HG03045 (cell line): ENCODE measurements at regions not wholly inside any gene's neighbourhood (a gene's known extent, or its start where the extent isn't known, plus 50 kb on each side); places are given as distances from the start of the nearest gene placed in this dataset.

Experiments used
- ATAC-seq: cut with Tn5 transposase; IDR thresholded peaks from one replicate; pipeline ENCODE4 v1.9.1; 2021; ENCODE audit warnings: mild to moderate bottlenecking, moderate library complexity; ENCODE audit not compliant: unreplicated experiment

DNA sequence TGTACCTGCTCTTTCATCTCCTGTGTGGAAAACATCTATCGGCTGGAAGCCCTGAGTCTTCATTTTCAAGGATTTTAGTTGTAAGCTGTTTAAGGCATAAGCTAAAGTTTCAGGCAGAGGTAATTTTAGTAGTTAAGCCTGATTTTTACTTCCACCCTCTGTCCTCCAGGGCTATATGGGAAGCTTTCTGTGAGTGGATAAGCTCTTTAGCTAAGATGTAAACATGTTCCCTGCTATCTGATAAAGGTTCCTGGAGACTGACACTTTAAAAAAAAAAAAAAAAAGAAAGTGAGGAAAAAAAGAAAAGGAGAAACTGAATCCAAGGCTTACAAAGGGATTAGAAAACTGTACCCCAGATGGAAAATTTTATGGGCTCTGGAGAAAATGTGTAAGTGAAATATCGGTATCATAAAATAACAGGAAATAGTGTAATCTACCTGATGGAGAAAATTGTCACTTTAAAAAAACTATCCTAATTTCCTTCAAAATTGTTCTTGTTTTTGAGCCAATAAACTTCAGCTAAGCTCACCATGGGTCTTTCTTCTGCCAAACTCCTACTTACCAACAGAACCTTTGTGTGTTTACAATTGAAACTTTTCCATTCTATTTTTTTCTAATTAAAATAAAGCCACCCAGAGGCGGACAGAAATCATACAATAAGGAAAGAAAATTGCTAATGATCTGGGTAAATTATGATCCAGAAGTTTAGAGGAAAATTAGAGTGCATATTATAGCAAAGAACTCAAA is 180.5 kb downstream of the TGFB2 start:
- ATAC-seq = no peak

DNA sequence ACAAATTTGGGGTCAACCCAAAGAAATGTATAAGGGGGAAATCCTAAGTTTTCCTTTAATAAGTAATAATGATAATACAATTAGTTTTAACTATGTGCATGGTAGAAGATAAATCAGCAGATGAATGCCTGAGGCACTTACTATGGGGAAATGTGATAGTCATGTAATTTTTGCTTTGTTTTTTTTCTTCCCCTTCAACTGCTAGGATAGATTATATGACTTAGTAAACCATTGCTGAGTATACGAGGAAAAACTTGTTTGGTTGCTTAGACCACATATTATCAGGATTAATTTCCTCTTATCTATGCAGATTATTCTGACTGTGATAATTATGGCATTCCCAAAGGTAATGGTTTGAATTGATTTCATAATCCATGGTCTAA is 181.1 kb downstream of the TGFB2 start:
- no peak for ATAC-seq

DNA sequence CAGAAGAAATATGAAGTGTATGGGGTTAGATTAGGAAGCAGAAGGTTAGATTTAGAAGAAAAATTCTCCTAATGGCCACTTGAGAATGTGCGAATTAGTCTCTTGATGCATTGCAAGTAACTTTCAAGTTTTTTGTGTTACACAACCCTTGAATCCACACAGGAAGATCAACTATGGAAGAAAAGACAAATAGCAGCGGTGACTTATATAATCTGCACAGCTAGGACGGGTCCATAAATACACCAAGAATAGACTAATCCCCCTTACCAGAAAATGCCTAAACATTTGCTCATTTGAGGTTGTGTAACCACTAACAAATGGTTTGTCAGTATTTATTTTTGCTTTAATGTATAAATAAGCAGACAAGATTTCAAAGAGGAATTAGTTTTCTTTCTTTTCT is 182.6 kb downstream of the TGFB2 start:
- ATAC-seq = no peak

DNA sequence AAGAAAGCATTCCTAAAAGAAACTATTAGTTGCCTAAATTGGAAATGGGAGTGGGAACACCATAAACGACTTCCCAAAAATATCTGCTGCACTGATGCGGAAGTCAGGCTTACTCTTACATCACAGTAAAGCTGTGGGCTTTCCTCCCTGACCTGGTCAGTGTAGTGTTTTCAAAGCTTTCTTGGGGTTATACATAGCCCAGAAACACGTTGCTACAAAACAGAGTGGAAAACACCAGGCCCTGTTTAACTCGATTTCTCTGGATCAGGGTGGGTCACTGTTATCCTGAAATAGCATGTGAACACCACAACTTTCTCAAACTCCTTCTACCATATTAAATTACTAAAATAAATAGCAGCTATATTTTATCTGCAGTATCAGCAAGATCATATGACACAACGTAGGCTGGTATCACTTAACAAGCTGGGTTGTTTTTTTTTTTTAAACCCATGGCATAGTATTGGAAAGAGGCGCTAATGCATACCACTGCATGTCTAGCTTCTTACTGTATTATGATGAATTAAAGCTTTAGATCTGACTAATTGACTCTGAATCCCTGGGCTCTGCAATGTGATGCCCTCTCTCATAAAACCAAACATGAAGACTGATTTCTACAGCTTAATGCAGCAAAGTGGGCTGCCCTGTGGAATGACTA is 184.6 kb downstream of the TGFB2 start:
- no peak for ATAC-seq

DNA sequence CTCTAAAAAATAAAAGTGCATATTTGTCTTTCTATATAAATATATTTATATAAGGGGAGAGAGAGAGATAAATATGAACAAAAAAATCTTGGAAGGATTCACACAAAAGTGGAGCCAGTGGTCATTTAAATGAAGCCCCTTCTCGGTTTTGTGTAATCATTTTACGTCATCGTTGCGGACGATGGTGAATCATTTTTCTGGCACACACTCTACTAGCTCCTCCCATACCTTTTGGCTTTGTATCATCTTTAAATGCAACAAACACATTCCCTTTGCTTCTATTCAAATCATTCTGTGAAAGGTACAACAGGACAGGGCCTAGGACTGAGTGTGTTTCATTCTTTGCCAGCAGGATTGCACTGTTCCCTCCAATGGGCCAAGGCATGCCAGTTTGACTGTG is 186.8 kb downstream of the TGFB2 start:
- no peak for ATAC-seq

DNA sequence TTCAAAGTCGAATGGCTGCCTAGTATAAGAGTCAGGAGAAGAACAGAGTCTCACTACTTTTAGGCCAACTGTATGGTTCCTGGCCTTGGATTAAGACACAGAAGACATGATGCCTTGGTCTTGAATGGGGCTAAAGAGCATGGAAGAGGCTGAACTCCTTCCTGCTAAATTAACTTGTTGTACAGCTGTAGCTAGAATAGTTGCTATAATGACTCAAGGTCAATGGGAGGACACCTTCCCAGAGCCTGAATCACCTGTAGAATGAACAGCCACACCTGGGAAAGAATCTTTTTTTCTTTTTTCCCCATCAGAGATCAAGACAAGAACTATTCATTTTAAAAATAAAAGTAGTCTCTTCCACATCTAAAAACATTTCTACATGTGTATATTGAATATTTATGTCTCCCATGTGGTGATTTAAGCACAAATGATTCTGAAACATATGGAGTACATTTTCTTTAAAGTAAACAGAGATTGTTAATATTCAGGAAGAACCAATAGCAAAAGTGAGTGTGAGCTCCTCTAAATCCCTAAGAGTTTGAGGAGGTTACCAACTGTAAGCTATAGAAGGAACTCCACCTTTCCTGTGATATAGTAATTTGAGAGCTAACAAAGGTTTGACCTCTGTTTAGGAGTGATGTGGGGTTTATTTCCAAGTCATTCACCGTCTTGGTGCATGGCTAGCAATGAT is 191.3 kb downstream of the TGFB2 start:
- no peak for ATAC-seq

DNA sequence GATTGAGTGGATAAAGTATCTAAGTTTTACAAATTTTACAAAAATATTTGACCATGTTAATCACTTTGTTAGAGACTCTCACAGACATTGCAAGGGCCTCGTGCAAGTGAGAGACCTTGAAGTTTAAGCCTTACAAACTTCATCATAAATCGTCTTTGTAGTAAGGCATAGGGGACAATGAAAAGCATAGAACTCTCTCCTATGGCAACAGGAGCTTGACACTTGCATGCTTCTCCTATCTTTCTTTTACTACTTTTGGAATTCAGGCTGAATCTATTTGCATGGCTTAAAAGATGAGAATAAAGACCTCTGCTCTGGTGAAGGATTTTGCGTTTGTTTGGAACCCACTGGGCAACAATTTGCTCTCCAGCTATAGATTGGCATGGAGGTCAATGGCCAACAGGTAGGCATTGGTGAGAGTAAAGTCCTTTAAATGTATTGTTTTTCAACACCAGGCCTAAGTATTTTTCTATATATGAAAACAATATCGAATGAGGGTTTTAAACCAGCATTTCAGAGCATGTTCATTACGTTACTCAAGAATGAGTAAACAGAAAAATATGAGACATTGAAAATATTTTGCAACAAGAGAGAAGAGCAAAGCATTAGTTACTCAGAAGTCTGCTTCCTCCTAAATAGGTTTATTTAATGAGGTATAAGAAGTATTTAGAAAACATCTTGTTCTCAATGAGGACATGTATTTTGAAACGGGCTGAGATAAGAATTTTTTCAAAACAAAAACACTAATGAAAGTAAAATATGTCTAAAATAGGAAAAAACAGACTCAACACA is 192.2 kb downstream of the TGFB2 start:
- ATAC-seq = no peak

DNA sequence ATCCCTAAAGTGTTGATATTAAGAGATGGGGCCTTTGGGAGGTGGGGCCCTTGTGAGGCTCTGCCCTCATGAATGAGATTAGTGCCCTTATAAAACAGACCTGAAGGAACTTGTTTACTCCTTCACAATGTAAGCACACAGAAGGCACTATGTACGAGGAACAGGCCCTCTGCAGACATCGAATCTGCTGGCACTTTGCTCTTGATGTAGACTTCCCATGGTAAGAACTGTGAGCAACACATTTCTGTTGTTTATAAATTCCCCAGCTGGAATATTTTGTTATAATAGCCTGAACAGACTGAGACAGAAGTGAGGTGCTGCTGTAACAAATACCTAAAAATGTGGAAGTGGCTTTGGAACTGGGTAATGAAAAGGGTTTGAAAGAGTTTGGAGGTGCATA is 193.2 kb downstream of the TGFB2 start:
- ATAC-seq = no peak

DNA sequence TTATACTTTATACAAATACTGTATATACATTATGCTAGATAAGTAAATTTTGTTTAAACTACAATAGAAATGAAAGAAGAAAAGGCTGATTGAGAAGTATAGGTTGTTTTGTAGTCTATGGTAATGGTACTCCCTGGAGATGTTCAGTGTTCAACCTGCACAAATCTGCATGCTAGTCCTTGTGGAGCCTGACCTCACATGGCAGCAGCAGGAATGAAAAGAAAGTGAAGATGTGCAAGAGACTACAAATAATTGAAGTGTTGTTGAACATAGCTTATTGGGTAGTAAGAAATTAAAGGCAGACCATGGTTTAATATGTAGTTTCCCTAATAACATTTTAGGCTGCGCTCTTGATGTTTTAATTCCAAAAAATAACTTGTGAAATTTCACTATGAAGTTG is 201.2 kb downstream of the TGFB2 start:
- ATAC-seq = no peak

DNA sequence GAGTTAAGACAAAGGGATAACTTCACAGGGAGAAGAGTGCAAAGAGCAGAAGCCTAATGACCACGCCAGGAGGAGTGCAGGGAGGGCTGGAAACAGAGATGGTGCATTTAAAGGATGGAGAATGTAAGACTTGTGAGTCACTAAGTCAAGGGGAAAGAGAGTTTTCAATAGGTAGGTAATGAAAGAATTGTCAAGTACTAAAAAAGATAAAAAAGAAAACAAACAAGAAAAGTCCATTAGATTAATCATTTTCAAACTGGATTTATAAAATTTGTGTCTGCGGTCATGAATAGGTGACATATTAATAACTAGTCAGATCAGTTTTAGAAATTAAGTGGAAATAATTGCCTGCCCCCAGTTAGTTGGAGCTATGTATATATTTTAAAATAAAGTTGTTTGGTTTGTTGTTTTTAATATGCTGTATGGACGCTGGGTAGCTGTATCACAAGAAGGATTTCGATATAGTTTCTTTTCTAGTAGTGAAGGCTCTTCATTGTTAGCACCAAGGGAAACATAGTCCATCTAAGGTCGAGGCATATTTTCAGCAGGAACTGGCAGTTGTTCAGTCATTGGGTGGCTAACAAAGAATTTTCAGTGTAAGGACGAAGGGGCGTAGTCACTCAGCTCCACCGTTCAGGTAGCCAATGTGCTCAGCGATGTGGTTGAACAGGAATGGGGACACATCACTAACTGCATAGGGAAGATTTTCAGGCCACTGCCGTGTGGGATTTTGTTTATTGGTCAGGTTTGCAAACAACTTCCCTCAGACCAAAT is 203.0 kb downstream of the TGFB2 start:
- ATAC-seq = no peak

DNA sequence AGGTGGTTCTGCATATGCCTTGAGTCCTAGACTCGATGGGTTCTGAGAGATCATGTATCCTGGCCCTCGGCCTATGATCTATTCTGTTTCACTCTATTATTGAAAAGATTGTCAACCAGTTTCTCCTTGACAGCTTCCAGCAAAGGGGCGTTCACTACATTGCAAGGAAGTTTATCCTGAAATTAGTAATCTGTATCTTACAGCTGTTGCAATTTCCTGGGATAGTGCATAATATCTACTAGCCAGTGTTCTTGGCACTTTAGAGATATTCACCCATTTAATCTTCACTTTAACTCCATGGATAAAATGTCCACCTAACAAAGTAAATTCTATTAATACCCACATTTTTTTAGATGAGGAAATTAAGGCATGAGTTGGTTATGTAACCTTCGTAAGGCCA is 203.6 kb downstream of the TGFB2 start:
- ATAC-seq = no peak

DNA sequence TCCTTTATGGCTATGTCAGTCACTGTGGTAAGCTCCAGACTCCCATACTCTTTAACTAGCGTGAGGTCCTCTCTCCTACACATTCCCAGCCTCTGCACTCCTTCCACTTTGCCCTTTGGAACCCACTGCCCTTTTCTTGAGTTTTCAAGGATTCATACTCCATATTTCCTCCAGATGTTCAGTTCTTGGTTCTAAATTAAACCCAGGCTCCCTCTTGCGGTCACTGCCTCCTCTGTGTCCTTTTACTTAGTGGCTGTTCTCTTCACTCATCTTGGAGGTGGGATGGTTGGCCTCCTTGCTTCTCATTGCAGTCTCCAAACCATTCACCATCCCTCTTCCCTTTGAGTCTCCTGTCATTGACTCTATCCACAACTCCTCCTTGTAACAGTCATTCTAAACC is 208.1 kb downstream of the TGFB2 start:
- no peak for ATAC-seq

DNA sequence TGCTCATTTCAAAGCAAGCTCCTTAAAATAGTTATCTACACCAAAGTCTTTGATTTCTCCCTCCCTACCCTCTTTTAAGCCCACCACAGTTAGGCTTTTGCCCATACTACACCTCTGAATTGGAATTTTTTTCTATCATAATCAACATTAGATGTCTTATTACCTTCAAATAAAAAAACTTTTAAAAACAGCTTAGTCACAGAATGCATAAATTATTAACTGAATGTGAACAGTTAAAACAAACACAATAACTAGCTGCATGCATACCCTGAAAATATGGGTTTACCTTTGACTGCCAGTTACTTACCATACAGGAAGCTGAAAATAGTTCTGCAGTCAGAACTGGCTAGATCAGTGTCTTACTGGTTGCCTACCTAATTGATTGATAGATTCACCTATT is 210.9 kb downstream of the TGFB2 start:
- no peak for ATAC-seq

DNA sequence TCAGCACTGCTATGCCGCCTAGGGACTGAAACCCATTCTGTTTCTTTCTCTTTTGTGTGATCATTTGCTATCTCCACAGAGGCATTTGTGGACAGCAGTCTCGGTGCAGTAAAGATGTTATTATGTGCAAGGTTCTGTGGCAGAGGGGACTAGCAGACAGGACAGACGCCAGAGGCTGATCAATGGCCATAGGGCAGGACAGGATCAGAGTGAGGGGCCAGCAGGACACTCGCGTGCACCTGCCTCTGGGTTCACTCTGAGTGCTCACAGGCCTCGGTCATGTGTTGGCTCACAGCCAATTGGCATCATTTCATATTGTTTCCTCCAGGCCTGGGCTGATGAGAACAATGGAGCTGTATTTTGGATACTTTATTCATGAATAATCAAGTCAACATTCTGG is 212.6 kb downstream of the TGFB2 start:
- no peak for ATAC-seq

DNA sequence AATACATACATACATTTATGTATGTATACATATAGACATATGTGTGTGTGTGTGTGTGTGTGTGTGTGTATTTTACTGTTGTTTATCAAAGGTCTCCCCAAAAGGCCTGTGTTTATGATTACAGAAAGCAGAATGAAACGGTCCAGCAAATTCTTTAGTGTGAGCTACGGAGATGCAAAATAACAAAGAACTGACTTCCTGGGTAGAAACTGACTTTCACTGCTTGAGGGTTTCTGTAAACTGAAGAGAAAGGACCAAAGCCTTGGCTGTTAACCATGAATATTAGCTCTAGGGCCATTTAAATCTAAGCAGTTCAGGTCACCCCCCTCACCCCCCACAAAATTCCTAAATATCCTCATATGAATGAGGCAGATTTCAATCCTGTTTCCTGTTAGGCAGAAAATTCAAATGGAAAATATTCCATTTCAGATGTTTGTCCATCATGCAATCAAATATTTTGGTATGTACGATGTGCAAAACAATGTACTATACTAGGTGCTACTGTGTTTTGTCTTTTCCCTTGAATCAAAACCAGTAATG is 213.2 kb downstream of the TGFB2 start:
- ATAC-seq = no peak

DNA sequence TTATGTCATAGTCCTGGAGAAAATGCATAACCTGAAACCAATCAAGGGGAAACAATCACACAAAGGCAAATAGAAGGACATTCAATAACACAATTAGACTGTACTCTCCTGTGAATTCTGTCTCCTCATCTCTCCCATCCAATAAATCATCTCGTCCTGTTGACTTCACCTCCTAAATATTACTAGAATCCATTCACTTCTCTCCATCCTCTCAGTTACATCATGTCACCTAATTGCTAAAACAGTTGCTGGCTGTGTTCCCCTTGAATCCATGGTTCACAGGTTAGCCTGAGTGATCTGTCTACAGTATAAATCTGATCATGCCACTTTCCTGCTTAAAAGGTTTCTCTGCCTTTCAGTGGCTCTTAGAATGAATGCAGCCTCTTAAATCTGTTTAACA is 220.2 kb downstream of the TGFB2 start:
- ATAC-seq = no peak

DNA sequence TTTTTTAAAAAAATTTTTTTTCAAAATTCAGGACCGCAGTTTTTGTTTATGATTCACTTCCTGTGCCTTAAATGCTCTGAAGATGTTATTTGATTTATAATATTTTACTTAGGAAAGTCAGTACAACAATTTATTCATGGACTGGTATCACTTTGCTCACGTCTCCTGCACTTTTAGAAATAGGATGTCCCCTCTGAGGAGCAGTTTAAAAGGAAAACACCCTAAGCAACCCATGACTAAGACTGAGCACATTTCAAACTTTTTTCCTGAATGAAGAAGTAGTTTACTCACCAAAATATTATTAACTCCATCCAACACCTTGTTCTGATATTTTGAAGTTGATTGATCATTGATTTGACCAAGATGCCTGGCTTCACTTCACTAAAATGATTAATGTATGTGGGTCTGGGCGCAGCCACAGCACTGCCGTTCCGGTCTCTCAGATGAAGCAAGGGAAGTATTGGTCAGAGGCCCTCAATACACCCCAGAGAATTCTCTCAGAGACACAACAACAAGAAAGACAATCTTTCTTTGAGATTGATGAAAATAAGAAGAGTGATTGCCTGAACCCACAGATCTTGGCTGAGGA is 223.9 kb downstream of the TGFB2 start:
- ATAC-seq = no peak

DNA sequence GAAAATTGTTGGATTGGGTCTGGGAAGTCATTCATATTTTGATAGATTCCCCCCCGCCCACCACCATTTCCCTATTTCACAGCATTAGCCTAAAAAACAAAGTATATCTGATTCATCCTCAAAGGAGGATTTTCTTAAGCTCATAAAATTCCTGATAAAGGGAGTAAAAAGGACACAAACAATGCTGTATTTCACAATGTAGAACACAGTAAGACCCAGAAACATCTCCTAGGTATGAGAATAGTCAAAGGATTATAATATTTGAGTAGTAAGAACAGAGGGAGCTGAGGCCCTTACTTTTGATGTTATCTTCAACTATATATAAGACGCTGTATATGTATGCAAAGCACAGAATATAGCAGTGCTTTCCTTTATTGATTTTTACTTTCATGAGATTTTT is 225.3 kb downstream of the TGFB2 start:
- no peak for ATAC-seq

DNA sequence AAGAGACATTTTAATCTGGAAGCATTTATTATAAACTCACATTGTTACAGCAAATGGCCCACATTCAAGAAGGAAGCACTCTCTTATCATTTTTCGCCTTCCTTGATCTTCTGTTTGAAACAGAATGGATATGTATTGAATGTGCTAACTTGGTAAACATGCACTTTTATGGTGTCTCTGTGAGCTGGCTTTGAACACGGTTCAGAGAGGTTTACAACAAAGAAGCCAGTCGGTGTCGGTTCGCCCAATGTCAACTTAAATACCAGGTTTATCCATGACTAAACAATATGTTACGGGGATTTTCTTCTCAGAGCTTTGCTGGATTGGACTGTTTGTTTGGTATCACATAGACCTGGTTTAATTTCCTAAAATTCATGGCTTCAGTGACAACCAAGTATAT is 226.4 kb downstream of the TGFB2 start:
- ATAC-seq = no peak

DNA sequence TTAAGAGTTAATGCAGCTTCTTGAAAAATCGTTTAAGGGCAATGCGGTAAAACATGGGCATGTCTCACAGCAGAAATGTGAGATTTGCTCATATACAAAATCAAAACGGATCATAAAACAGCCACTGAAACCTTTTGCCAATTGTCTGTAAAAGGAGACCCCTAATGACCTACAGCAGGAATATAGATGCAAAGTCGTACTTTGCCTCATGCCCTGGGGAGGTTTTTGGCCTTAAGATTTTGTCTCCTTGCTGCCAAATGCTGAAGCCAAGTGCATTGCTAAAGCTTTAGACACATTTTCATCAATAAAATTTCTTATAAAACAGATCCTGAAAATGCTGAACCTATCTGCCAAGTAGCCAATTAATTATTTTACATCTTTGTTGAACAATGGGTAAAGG is 226.9 kb downstream of the TGFB2 start:
- no peak for ATAC-seq
